GM12873 (cell line): ENCODE measurements at regions not wholly inside any gene's neighbourhood (a gene's known extent, or its start where the extent isn't known, plus 50 kb on each side); places are given as distances from the start of the nearest gene placed in this dataset.
A peak's percentile ranks its signal among the peaks of the same experiment; 100 is the strongest.

Experiments used
- TF ChIP-seq, protein P1 (sequence below): IDR thresholded peaks from 2 replicates; pipeline ENCODE4 v1.5.1; 2012; ENCODE audit warnings: low read depth, mild to moderate bottlenecking, moderate library complexity, low read length, control low read depth; ENCODE audit not compliant: insufficient read depth; ENCODE audit errors: missing control alignments

- TF ChIP-seq, protein P1, sequence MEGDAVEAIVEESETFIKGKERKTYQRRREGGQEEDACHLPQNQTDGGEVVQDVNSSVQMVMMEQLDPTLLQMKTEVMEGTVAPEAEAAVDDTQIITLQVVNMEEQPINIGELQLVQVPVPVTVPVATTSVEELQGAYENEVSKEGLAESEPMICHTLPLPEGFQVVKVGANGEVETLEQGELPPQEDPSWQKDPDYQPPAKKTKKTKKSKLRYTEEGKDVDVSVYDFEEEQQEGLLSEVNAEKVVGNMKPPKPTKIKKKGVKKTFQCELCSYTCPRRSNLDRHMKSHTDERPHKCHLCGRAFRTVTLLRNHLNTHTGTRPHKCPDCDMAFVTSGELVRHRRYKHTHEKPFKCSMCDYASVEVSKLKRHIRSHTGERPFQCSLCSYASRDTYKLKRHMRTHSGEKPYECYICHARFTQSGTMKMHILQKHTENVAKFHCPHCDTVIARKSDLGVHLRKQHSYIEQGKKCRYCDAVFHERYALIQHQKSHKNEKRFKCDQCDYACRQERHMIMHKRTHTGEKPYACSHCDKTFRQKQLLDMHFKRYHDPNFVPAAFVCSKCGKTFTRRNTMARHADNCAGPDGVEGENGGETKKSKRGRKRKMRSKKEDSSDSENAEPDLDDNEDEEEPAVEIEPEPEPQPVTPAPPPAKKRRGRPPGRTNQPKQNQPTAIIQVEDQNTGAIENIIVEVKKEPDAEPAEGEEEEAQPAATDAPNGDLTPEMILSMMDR, result no peak
These were observed 320.9 kb downstream of the TFEC start for GRCh38 chr7:115709664-115710063.

GRCh38 chr7:115708013-115708341 is 322.6 kb downstream of the TFEC start:
- TF ChIP-seq, protein P1, result no peak

GRCh38 chr7:115707258-115708012 is 323.1 kb downstream of the TFEC start:
- TF ChIP-seq, protein P1, result peak; percentile 45

- TF ChIP-seq, protein P1, result no peak
These were observed 325.7 kb downstream of the TFEC start for GRCh38 chr7:115704884-115705283.

DNA sequence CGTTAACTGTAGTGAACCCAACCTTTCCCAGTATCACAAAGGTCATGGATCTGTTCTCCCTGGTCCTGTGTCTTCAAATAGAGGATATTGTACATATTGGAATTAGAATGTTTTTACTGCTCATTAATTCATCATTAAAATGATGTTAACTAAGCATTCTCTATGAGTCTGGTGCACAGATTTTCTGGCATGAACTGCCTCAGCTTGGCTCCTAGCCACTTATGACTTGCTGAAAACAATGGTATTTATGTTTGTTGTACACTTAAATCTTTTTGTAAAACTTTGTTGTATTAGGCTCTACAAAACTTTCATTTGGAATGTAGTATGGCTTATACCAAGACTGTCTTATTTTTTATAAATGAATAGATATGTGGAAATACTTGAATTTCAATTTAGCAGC is 329.4 kb downstream of the TFEC start:
- TF ChIP-seq, protein P1, result no peak

DNA sequence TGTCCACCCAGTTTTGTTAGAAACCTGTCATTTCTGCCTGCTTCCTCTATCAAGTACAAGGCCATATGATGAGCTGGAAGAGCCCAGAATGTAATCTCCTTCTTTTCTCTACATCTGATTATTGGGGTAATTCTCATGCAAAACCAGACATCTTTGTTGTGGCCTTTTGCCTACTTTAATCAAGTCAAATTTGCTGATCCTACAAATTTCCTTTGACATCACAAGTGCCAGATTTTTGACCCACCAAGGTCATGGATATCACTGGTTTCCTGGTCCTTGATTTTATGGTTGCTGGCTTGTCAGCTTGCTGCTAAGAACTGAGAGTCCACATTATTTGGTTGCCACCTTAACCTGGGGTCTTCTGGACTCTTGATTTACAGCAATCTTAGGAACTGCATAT is 336.1 kb downstream of the TFEC start:
- TF ChIP-seq, protein P1, result no peak

DNA sequence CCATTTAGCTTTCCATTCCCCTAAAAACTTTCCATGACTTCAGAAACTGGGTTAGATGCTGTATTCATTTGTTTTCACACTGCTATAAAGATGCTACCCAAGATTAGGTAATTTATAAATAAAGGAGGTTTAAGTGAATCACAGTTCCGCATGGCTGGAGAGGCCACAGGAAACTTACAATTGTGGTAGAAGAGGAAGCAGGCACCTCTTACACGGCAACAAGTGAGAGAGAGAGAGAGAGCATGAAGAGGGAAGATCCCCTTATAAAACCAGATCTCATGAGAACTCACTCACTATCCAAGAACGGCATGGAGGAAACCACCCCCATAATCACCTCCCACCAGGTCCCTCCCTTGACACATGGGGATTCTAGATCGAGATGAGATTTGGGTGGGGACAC is 336.8 kb downstream of the TFEC start:
- TF ChIP-seq, protein P1, result no peak
